NAMALWA (cell line): ENCODE measurements at regions not wholly inside any gene's neighbourhood (a gene's known extent, or its start where the extent isn't known, plus 50 kb on each side); places are given as distances from the start of the nearest gene placed in this dataset.
"Not testable (repeated sequence)": the region's sequence is repeated elsewhere in the genome, so short reads cannot be mapped to it uniquely, and the experiment has no call there.

ENCODE experiments used
- DNase-seq: peaks from one replicate; pipeline ENCODE4 v3.0.0-alpha.2; 2015; ENCODE audit warnings: low spot score

DNA sequence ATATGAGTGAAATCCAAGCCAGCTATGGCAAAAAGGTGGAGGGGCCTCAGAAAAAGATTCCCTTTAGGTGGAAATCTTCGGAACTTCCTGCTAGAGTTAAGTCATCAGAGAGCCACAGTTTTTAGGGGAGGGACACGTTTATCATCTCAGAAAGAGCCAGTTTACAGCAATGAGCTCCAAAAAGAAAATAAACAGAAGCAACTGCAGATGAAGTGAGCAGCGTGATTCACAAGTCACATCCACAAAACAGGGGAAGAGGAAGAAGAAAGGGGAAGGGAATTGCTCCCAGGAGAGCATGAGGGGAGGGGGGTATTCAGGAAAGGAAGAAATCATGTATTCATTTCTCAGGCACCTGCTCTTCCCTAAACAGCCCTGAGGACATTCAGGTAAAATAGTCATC is 156.2 kb upstream of the FOXK1 start:
- no peak for DNase-seq

DNA sequence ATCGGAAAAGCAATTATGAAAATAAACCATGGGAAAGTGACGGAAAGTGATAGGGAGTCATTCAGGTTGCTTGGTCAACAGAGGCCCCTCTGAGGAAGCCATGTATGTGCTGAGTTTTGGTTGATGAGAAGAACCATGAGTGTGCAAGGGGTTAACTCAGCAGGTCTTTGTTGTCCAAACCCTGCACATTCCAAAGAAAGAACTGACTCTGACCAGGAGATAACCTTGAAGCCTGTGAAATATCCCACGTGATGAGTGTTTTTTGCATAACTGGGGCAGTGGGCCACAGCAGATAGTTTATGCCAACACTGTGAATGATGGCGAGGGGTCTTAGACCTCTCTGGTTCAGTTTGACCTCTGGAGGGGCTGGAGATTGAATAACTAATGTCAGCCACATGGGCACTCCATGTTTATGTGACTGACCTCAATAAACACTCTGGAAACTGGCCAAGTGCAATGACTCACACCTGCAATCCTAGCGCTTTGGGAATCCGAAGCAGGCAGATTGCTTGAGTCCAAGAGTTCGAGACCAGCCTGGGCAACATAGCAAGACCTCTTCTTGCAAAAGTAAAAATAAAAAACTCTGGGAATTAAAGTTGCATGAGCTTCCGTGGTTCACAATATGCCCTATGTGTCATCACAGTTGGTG is 154.0 kb upstream of the FOXK1 start:
- no peak for DNase-seq

DNA sequence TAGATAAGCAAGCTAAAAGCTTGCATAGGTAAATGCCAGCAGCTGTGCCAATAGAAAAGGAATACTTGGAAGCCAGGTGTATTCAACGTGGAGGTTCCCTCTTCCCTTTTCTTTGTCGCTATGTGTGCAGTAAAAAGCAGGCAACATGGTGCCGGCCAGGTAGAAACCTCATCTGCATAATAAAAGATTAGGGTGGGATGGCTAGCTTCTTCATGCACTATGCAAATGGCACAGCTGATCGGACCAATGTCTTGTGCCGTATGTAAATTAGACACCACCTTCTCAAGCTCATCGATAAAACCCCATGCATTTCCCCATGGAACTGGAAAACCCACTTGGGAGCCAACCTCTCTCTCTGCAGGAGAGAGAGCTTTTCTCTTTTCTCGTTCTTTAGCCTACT is 150.9 kb upstream of the FOXK1 start:
- DNase-seq = no peak

DNA sequence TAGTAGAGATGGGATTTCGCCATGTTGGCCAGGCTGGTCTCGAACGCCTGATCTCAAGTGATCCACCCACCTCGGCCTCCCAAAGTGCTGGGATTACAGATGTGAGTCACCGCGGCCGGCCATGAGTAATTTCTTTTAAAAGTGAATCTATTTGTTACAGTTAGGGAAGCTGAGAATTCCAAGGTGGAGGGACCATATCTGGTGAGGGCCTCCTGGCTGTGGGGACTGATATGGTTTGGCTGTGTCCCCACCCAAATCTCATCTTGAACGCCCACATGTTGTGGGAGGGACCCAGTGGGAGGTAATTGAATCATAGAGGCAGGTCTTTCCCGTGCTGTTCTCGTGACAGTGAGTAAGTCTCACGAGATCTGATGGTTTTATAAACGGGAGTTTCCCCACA is 148.8 kb upstream of the FOXK1 start:
- DNase-seq = not testable (repeated sequence)

DNA sequence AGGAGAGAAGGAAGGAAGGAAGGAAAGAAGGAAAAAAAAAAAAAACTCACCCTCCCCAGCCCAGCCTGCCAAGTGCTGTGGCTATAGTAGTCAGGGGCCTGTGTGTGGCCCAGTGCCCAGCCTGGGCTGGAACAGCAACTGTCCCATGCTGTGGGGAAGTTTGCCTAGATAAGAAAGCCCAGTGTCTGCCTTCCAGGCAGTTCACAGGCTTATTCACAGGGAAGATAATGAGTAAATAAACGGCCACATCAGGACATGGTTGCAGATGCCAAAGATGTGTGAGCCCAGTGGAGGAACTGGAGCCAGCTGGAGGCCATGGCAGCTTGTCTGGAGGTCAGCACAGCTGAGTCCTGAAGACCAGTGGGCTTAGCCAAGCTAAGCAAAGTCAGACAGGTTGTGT is 132.4 kb upstream of the FOXK1 start:
- DNase-seq = no peak

DNA sequence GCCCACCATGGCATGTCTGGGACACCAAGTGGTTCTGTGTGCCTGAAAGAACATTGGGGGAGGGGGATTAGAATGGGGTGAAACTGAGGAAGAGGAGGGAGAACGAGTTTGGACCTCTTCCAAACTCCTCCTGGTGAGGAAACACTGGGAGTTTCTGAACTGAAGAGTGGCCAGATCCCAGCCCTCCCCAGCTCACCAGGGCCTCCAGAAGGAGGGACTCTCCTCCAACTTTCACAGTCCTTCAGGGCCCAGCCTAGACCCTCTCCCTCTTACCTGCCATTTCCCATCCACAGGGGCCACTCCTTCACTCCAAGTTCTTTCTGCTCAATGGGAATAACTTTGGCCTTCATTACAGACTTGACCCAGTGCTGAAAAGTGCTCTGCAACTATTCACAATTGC is 132.0 kb upstream of the FOXK1 start:
- no peak for DNase-seq

DNA sequence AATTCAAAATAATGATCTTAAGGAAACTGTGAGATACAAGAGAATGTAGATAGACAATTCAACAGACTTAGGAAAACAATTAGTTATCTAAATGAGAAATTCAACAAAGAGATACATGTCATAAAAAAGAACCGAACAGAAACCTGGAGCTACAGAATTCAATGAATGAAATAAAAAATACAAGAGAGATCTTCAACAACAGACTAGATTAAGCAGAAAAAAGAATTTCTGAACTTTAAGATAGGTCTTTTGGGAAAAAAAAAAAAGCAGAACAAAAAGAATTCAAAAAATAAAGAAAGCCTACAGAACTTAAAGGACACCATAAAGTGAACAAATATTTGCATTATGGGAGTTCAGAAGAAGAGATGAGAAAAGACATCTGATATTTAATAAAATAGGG is 129.1 kb upstream of the FOXK1 start:
- no peak for DNase-seq

DNA sequence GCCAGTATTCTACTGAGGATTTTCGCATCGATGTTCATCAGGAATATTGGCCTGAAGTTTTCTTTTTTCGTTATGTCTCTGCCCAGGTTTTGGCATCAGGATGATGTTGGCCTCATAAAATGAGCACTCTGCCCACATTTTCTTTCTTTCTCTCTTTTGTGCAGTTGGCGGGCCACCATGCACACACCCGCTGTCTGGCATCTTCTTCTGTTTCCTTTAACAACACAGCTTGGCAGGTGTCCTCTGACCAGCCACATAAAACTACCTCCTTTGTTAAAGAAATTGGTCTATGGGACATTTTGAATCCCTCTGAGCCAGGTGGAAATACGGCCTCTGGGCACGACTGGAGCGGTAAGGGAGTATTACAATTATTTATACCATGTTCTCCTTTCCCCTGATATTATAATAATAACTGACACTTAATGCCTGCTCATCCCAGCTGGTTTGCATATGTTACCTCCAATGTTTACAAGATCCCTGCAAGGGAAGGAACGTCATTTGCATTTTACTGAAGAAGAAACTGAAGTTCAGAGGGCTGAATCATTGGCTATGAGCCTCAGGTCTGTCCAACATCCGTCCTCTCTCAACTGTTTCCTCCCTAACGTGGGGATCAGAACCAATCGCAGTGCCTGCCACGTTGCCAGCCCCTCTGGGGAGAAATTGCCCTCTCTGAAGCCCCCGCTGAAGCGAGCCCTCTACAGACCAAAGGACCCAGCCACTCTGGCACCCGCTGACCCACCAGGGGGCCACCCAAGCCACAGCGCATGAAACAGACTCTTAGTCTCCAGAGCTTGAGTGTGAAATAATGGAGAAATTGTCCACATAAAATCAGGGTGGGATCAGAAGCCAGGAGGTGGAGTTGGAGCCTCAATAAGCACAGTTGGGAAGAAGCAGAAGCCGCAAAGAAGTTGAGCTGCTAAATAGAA is 125.0 kb upstream of the FOXK1 start:
- DNase-seq = no peak

DNA sequence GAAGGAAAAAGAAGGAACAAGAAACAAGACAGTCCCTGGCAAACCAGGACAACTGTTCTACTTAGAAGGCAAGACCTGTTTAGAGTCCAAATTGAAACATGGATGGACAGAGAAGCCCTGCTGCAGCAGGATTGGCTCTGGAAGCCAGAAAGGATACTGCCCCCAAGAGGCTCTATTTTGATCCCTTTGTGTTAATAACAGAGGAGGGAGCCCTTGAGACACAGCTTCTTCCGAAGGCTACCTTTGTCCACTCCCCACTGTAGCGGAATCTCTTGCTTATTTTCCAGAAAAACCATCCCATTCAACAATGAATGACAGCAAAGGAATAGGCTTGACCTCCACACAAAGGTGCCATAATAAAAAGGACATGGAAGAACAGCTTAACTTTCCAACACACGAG is 120.3 kb upstream of the FOXK1 start:
- DNase-seq = no peak

DNA sequence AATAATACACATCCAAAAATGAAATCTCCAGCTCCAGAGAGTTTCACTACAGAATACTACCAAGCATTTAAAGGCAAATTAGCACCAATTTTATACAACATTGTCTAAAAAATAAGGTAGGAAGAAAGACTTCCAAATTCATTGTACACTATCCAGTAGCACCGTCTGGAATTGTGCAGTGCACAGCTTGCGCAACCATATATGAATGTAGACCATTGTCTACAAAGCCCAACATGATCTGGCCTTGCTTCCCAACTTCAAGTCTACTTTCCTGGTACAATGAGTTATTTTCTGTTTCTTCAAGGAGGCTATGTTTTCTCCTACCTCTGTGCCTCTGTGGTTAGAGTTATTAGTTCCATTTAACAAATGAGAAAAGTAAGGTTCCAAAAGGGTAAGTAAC is 115.4 kb upstream of the FOXK1 start:
- no peak for DNase-seq

DNA sequence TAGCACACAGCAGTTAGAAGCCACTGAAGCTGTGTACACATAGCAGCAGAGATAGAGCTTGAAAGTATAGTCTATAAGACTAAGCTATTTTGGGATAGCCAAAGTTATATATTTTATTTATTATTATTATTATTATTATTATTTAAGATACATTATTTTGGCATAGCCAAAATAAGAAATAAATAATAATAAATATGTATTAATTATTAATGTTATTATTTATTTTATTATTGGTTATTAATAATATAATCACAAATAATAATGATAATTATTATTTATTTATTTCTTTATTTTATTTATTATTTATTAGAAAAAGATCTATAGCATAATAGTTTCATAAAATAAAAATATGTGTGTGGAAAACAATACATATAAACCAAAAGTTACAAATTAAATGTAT is 107.2 kb upstream of the FOXK1 start:
- no peak for DNase-seq

DNA sequence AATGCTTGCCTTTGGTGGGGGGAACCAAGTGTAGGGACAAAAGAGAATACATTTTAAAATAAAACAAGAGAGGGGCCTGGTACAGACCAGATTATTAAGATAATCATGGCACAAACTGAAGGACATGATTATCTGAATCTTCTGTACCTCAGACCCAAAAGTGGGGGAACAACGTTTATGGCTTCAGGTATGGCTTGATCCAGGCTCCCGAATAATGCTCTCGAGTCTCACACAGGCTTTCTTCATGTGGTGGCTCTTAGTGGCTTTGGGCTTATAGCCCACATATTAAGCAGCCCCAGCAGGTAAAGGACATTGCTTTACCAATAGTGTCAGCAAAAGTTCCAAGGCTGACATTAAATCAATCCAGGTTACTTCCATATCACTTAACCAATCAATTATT is 106.8 kb upstream of the FOXK1 start:
- DNase-seq = no peak

DNA sequence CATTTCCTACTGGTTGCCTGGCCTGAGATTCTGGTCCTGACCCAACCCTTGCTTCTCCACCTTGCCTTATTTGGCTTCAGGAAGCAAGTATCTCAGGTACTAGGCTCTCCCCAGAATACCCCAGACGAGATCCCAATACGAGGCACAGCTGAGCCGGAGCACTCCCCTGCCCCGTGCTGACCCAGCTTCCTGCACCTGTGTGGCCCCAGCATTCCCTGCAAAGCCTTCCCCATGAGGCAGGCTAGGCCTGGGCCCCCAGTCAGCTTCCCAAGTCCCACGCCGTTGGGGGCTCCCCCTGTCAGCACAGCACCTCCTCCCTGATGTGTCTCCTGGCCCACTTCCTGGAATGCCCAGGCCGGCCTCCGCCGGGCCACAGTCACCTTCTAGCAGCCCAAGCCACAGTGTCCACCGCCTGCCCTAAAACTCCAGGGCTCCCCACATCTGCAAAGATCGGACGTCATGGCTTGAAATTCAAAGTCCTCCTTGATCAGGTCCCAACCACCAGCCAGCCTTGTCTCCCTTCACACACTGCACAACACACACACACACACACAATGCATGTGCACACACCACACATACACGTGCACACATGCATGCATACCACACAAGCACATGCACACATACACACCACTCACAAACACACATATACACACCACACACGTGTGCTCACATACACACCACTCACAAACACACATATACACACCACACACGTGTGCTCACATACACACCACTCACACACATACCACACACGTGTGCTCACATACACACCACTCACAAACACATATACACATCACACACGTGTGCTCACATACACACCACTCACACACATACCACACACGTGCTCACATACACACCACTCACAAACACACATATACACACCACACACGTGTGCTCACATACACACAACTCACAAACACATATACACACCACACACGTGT is 78.9 kb upstream of the FOXK1 start:
- no peak for DNase-seq

DNA sequence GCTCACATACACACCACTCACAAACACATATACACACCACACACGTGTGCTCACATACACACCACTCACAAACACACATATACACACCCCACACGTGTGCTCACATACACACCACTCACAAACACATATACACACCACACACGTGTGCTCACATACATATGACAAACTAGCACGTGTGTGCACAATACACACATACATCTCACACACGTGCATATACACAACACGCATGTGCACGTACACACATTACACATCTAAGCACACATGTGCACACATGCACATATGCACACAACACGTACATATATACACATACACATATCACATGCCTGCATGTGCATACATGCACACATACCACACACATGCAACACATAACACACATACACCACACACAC is 78.3 kb upstream of the FOXK1 start:
- no peak for DNase-seq

DNA sequence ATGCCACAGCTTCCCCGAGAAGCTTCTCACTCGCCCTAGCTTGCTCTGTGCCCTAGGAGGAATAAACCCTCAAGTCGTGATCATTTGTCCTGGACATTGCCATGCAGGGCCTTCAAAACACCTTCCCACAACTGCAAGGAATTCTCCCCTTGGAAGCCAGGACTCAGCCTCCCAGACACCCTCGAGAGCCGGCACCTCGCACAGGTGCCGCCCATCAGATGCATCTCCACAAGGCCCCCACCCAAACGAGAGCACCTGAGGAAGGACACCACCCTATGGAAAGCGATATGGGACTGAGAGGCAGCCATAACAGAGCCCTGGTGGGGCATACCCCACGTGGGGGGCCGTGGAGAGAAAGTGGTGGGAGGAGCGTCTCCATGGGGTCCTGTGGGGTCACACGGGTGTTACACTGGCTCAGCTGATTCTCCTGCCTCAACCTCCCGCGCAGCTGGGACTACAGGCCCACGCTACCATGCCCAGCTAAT is 77.6 kb upstream of the FOXK1 start:
- DNase-seq = no peak

DNA sequence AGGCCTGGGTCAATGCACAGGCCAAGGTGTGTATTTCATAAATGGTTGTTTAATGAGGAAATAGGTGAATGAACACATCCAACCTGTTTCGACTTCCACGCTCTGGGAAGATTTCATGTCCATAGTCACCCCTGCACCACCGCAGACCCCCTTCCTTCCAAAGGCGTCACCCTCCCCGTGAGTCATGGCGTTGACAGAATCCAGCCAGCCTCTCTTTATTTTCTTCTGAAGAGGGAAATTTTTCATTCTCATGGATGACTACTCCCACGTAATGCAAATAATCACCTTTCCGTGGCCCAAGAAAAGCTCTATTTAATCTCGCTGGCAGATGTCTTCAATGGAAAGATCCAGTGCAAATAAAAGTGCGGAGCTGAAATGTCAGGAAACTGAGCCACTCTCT is 75.3 kb upstream of the FOXK1 start:
- DNase-seq = no peak

DNA sequence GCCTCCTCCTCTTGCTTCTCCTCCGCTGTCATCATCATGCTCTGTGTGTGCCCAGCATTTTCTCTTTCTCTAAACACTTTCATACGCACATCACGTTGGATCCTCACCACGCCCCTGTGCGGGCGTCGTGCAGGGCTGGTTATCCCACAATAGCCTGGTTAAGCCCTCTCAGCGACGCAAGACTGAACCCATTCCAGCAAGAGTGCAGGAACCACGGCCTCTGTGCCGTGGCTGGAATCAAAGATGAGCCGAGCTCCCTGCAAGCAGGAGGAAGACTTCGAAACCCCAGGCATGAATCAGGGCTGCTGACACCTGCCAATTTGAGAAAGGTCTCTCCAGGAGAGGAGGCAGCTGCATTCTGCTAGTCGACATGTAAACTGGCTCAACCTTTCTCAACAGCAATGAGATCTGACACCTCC is 74.8 kb upstream of the FOXK1 start:
- no peak for DNase-seq

DNA sequence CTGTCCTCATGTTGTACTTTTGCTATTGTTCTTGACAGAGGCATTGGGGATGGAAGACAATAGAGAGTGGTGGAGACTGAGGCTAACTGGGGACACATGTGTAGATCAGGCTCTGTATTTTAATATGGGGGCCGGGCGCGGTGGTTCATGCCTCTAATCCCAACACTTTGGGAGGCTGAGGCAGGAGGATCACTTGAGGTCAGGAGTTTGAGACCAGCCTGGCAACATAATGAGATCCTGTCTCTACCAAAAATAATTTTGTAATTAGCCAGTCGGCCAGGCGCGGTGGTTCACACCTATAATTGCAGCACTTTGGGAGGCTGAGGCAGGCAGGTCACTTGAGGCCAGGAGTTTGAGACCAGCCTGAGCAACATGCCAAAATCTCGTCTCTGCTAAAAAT is 72.5 kb upstream of the FOXK1 start:
- DNase-seq = not testable (repeated sequence)

DNA sequence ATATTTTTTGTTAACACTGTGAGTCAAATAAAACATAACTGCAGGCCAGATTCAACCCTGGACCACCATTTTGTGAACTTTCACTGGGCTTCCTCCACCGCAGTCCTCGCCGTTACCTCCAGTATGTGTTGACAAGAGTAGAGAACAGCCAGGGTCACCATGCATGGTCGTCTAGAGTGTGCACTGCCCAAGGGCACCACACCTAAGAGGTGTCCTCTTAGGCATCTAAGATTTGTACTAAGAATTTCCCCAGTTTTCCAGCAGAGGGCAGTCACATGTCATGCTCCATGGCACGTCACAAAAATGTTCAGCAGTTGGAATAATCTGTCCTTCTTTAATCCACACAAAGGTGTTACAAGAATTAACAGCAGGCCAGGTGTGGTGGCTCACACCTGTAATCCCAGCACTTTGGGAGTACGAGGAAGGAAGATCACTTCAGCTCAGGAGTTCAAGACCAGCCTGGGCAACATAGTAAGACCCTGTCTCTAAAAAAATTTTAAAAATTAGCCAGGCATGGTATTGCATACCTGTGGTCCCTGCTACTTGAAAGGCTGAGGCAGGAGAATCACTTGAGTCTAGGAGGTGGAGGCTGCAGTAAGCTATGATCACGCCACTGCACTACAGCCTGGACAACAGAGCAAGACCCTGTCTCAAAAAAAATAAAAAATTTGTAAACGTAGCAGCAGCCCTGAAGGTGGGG is 71.2 kb upstream of the FOXK1 start:
- DNase-seq = peak; percentile 84

DNA sequence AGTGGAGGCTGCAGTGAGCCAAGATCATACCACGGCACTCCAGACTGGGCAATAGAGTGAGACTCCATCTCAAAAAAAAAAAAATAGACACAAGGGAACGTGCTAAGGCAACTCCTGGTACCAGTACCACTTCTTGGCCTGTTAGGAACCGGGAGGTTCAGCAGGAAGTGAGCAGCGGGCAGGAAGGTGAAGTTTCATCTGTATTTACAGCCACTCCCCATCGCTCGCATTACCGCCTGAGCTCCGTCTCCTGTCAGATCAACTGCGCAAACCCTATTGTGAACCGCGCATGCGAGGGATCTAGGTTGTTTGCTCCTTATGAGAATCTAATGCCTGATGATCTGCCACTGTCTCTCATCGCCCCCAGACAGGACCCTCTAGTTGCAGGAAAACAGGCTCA is 69.9 kb upstream of the FOXK1 start:
- no peak for DNase-seq

DNA sequence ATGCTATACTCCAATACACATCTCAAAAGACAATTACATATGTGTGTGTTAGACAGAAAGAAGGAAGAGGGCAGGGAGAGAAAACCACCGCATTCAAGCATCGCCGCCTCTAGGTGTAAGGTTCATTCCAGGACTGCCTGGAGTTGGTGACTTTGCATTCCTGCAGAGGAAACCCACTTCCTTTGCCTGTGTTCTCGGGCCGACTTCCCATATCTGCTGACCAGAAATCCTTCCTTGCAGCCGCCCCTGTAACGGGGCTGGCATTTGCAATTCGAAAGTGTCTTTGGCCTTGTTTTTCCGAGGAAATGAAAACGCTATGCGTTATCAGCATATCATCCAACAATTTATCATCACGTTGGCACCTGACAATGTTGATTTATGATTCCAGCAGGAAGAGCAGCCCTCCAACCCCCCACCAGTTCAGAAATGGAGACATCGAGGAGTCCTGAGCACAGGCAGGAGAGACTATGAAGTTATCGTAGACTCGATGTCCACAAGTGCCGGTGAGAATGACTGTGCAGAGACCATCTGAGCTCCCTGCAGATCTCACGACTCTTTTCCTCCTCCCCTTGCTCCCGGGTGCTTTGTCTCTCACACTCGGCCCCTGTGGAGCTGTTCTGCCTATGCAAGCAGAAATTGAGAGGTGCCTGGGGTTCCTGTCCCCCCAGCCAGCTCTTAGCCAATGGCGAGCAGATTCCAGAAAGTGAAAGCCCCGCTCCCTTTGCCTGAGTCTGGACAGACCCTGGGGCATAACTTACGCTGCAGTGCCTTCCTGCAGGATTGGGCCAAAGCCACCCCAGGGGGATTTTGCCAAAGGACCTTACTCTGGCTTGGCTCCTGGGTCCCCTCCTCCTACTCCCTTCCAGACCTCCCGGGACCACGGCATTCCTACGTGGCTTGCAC is 68.9 kb upstream of the FOXK1 start:
- no peak for DNase-seq
